ENCODE measurements at regions not wholly inside any gene's neighbourhood (a gene's known extent, or its start where the extent isn't known, plus 50 kb on each side); places are given as distances from the start of the nearest gene placed in this dataset.
A peak's percentile ranks its signal among the peaks of the same experiment; 100 is the strongest.

DNA sequence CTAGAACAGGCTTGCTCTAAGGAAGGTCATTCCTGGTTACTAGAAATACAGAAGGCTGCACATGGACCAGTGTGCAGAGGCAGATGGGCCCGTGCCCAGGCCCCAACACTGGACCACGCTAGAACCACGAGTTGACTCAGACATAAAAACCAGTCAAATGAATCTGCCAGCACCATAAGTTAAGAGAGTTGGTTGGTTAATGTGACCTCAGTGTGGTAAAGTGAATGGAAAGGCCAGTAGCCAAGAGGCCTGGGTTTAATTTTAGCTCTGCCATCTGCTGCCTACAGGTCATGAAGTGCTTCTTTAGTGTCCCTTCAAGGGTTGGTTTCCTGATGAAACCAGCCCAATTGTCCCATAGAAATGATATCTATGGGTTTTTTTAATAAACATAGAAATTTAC, 329.6 kb upstream of the NRP1 start:
- H3K27me3 ChIP-seq (ENCODE audit: control insufficient read depth, extremely low read depth, insufficient read depth, low read length) = no peaks in the 10 kb centered on the region
- H3K9me3 ChIP-seq (ENCODE audit: control insufficient read depth, low read depth, low read length) = no peaks in the 10 kb centered on the region
- dilution Hi-C loops (cut with MboI; ENCODE audit: extremely low pct_ligation_motif_present, low sequenced_read_pairs) = no loop called here
- H3K27ac ChIP-seq (ENCODE audit: control insufficient read depth, insufficient read depth, low read length) = no peak overlapping the region
- TF ChIP-seq EZH2 (IDR thresholded peaks at IDR 0.05; ENCODE audit: low read length) = no peak
- TF ChIP-seq, protein P1, sequence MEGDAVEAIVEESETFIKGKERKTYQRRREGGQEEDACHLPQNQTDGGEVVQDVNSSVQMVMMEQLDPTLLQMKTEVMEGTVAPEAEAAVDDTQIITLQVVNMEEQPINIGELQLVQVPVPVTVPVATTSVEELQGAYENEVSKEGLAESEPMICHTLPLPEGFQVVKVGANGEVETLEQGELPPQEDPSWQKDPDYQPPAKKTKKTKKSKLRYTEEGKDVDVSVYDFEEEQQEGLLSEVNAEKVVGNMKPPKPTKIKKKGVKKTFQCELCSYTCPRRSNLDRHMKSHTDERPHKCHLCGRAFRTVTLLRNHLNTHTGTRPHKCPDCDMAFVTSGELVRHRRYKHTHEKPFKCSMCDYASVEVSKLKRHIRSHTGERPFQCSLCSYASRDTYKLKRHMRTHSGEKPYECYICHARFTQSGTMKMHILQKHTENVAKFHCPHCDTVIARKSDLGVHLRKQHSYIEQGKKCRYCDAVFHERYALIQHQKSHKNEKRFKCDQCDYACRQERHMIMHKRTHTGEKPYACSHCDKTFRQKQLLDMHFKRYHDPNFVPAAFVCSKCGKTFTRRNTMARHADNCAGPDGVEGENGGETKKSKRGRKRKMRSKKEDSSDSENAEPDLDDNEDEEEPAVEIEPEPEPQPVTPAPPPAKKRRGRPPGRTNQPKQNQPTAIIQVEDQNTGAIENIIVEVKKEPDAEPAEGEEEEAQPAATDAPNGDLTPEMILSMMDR (optimal IDR thresholded peaks at IDR 0.05 in 1 of 3, IDR thresholded peaks at IDR 0.05 in 1 of 3, conservative IDR thresholded peaks at IDR 0.05 in 1 of 3; ENCODE audit: extremely low read depth in 1 of 3, insufficient read depth in 2 of 3, low read length in 3 of 3) = no peak
- FAIRE-seq (no peak), DNase-seq (ENCODE audit: low read depth, low spot score) (no peak)
- H4K20me1 ChIP-seq (ENCODE audit: control insufficient read depth, extremely low read depth, insufficient read depth, low read length) = no peaks in the 10 kb centered on the region
- H3K36me3 ChIP-seq (ENCODE audit: control insufficient read depth in 2 of 2, extremely low read depth in 1 of 2, insufficient read depth in 2 of 2, low read length in 2 of 2) = no peaks in the 10 kb centered on the region
- no peak overlapping the region for H2AFZ ChIP-seq (ENCODE audit: control insufficient read depth, low read length)
- H3K9me1 ChIP-seq (ENCODE audit: control insufficient read depth, extremely low read depth, insufficient read depth, low read length) = no peaks in the 10 kb centered on the region
- H3K9ac ChIP-seq (ENCODE audit: control insufficient read depth, extremely low read depth, insufficient read depth, low read length) = no peak overlapping the region
- no peak overlapping the region for H3K4me3 ChIP-seq (ENCODE audit: control insufficient read depth in 2 of 3, extremely low read depth in 1 of 3, insufficient read depth in 2 of 3, low read depth in 1 of 3, low read length in 3 of 3)
- no peaks in the 10 kb centered on the region for H3K79me2 ChIP-seq (ENCODE audit: control insufficient read depth, insufficient read depth, low read length)
- peaks cover 9% of the 10 kb centered on the region for H3K4me1 ChIP-seq (ENCODE audit: control insufficient read depth, extremely low read depth, insufficient read depth, low read length)
- no peak overlapping the region for H3K4me2 ChIP-seq (ENCODE audit: control insufficient read depth, extremely low read depth, insufficient read depth, low read depth, low read length)

- DNase-seq (ENCODE audit: low read depth, low spot score) (no peak), FAIRE-seq (peak; percentile 80)
- Histone ChIP-seq H3K79me2 (ENCODE audit: control insufficient read depth, insufficient read depth, low read length) (no peaks in the 10 kb centered on the region), H3K4me2 (ENCODE audit: control insufficient read depth, extremely low read depth, insufficient read depth, low read depth, low read length) (peak overlapping the region; percentile 49), H3K9me1 (ENCODE audit: control insufficient read depth, extremely low read depth, insufficient read depth, low read length) (no peaks in the 10 kb centered on the region), H2AFZ (ENCODE audit: control insufficient read depth, low read length) (peak overlapping the region; percentile 57), H3K4me1 (ENCODE audit: control insufficient read depth, extremely low read depth, insufficient read depth, low read length) (peaks cover 9% of the 10 kb centered on the region), H3K9me3 (ENCODE audit: control insufficient read depth, low read depth, low read length) (no peaks in the 10 kb centered on the region), H3K27me3 (ENCODE audit: control insufficient read depth, extremely low read depth, insufficient read depth, low read length) (no peaks in the 10 kb centered on the region), H3K27ac (ENCODE audit: control insufficient read depth, insufficient read depth, low read length) (no peak overlapping the region), H3K9ac (ENCODE audit: control insufficient read depth, extremely low read depth, insufficient read depth, low read length) (no peak overlapping the region), H3K4me3 (ENCODE audit: control insufficient read depth in 2 of 3, extremely low read depth in 1 of 3, insufficient read depth in 2 of 3, low read depth in 1 of 3, low read length in 3 of 3) (no peak overlapping the region), H4K20me1 (ENCODE audit: control insufficient read depth, extremely low read depth, insufficient read depth, low read length) (no peaks in the 10 kb centered on the region), H3K36me3 (ENCODE audit: control insufficient read depth in 2 of 2, extremely low read depth in 1 of 2, insufficient read depth in 2 of 2, low read length in 2 of 2) (no peaks in the 10 kb centered on the region)
- TF ChIP-seq, protein P1 (optimal IDR thresholded peaks at IDR 0.05 in 1 of 3, IDR thresholded peaks at IDR 0.05 in 1 of 3, conservative IDR thresholded peaks at IDR 0.05 in 1 of 3; ENCODE audit: extremely low read depth in 1 of 3, insufficient read depth in 2 of 3, low read length in 3 of 3) = no peak
- TF ChIP-seq EZH2 (IDR thresholded peaks at IDR 0.05; ENCODE audit: low read length) = no peak
- dilution Hi-C loops (cut with MboI; ENCODE audit: extremely low pct_ligation_motif_present, low sequenced_read_pairs) = no loop called here
These were observed 327.3 kb upstream of the NRP1 start for GRCh38 chr10:33661580-33662336.

All from keratinocyte (primary cell).